CD4-positive, alpha-beta T cell (primary cell): ENCODE measurements at regions not wholly inside any gene's neighbourhood (a gene's known extent, or its start where the extent isn't known, plus 50 kb on each side); places are given as distances from the start of the nearest gene placed in this dataset.

ENCODE experiments used
- ATAC-seq: fragments of 200-7000 bp; cut with Tn5 transposase; one replicate; pipeline ENCODE4 v1.10.0; 2022; ENCODE audit warnings: mild to moderate bottlenecking; ENCODE audit not compliant: poor library complexity
- CTCF ChIA-PET: fragments of 350-600 bp; sonication (Branson Sonifier 250); formaldehyde crosslinking; loops from one replicate; lab custom pipeline; 2021; ENCODE audit warnings: antibody characterized with exemption, inconsistent platforms; lab: Charles Lee
- POLR2A ChIA-PET: fragments of 350-600 bp; sonication (Branson Sonifier 250); formaldehyde crosslinking; loops from one replicate; lab custom pipeline; 2021; ENCODE audit warnings: antibody characterized with exemption, inconsistent platforms; lab: Charles Lee
- DNase-seq, 14 experiments: peaks; one replicate each; pipeline ENCODE4 v3.0.0-alpha.2; 2013 to 2020; ENCODE audit warnings: mixed read lengths in 2 of 14
- H3K27ac ChIP-seq, 2 donors: one replicate each; pipeline versions ENCODE4 v1.5.1 to v1.7.0; 2013; ENCODE audit warnings: low read length in 2 of 2, low read depth in 1 of 2, mild to moderate bottlenecking in 1 of 2
- H3K27me3 ChIP-seq, 2 experiments: 1 replicate in 1 of 2; 2 replicates in 1 of 2; pipeline versions ENCODE4 v1.6.1 to v1.7.0; 2013; ENCODE audit warnings: low read length in 2 of 2, control low read depth in 1 of 2, mild to moderate bottlenecking in 1 of 2, moderate library complexity in 1 of 2; ENCODE audit not compliant: insufficient read depth in 2 of 2, control insufficient read depth in 1 of 2
- H3K36me3 ChIP-seq: one replicate; pipeline ENCODE4 v1.6.1; 2013; ENCODE audit warnings: low read length, control low read depth; ENCODE audit not compliant: insufficient read depth
- H3K4me1 ChIP-seq: one replicate; pipeline ENCODE4 v1.6.1; 2013; ENCODE audit warnings: low read length, control low read depth; ENCODE audit not compliant: insufficient read depth
- H3K4me3 ChIP-seq: one replicate; pipeline ENCODE4 v1.5.1; 2013; ENCODE audit warnings: mild to moderate bottlenecking, low read length, moderate library complexity
- H3K9me3 ChIP-seq, 2 experiments: 1 replicate in 1 of 2; 2 replicates in 1 of 2; pipeline versions ENCODE4 v1.6.1 to v1.7.0; 2013; ENCODE audit warnings: low read length in 2 of 2, mild to moderate bottlenecking in 2 of 2, control low read depth in 1 of 2, moderate library complexity in 1 of 2; ENCODE audit not compliant: control insufficient read depth in 1 of 2, insufficient read depth in 1 of 2
- H3K27ac Mint-ChIP-seq: one replicate; pipeline ENCODE4 v1.8.0; 2020; ENCODE audit warnings: mixed read lengths
- H3K27me3 Mint-ChIP-seq: one replicate; pipeline ENCODE4 v1.8.0; 2021; ENCODE audit warnings: mixed read lengths
- H3K36me3 Mint-ChIP-seq: one replicate; pipeline ENCODE4 v1.8.0; 2021; ENCODE audit warnings: low read depth, mixed read lengths
- H3K4me1 Mint-ChIP-seq: one replicate; pipeline ENCODE4 v1.8.0; 2021; ENCODE audit warnings: low read depth, mixed read lengths
- H3K4me3 Mint-ChIP-seq: one replicate; pipeline ENCODE4 v1.8.0; 2020; ENCODE audit warnings: mild to moderate bottlenecking, mixed read lengths
- H3K9me3 Mint-ChIP-seq: one replicate; pipeline ENCODE4 v1.8.0; 2020; ENCODE audit warnings: mixed read lengths
- CTCF ChIP-seq: fragments of 200-600 bp; IDR thresholded peaks from one replicate; pipeline ENCODE4 v1.8.0; 2022; ENCODE audit warnings: antibody characterized with exemption, mild to moderate bottlenecking
- intact Hi-C, 2 experiments: fragments of 100-400 bp; cut with DNase I in 1 of 2; cut with micrococcal nuclease in 1 of 2; formaldehyde crosslinking; loops; one replicate each; pipeline versions ENCODE4 v1.15.1 to v1.9.0; 2023 to 2025; cut with DNase I, micrococcal nuclease

- Mint-ChIP-seq H3K27me3 (peaks cover 15% of the 10 kb centered on the region), H3K9me3 (no peaks in the 10 kb centered on the region), H3K4me3 (no peak overlapping the region), H3K4me1 (no peaks in the 10 kb centered on the region), H3K36me3 (no peaks in the 10 kb centered on the region), H3K27ac (no peak overlapping the region)
- Histone ChIP-seq H3K36me3 (no peaks in the 10 kb centered on the region), H3K4me1 (no peaks in the 10 kb centered on the region), H3K4me3 (no peak overlapping the region), H3K9me3 (no peaks in the 10 kb centered on the region), H3K27me3 (no peaks in the 10 kb centered on the region), H3K27ac (no peak overlapping the region)
- DNase-seq (no peak), ATAC-seq (no peak)
- TF ChIP-seq CTCF = no peak
- ChIA-PET CTCF (no interaction called here), POLR2A (no interaction called here)
- intact Hi-C loops = no loop called here
Measured at GRCh38 chr20:58039274-58040092, 189.0 kb downstream of the ANKRD60 start.

- intact Hi-C loops = no loop called here
- CTCF ChIA-PET = no interaction called here
- no peak for TF ChIP-seq CTCF
- H3K27me3 Mint-ChIP-seq = peaks cover 22% of the 10 kb centered on the region
- H3K4me3 Mint-ChIP-seq = no peak overlapping the region
- no peak overlapping the region for H3K27ac ChIP-seq
- H3K4me1 Mint-ChIP-seq = no peaks in the 10 kb centered on the region
- no peak overlapping the region for H3K4me3 ChIP-seq
- no peaks in the 10 kb centered on the region for H3K36me3 ChIP-seq
- H3K36me3 Mint-ChIP-seq = no peaks in the 10 kb centered on the region
- H3K27ac Mint-ChIP-seq = no peak overlapping the region
- no peaks in the 10 kb centered on the region for H3K9me3 Mint-ChIP-seq
- DNase-seq = no peak
- no peaks in the 10 kb centered on the region for H3K4me1 ChIP-seq
- ATAC-seq = no peak
- H3K9me3 ChIP-seq = no peaks in the 10 kb centered on the region
- POLR2A ChIA-PET = no interaction called here
- H3K27me3 ChIP-seq = no peaks in the 10 kb centered on the region
Measured at GRCh38 chr20:58038123-58038654, 190.3 kb downstream of the ANKRD60 start.

GRCh38 chr20:58037631-58038030, 190.8 kb downstream of the ANKRD60 start:
- H3K36me3 ChIP-seq = no peaks in the 10 kb centered on the region
- no peak overlapping the region for H3K27ac Mint-ChIP-seq
- H3K36me3 Mint-ChIP-seq = no peaks in the 10 kb centered on the region
- ATAC-seq (no peak), DNase-seq (no peak)
- intact Hi-C loops = no loop called here
- H3K27me3 Mint-ChIP-seq = peaks cover 26% of the 10 kb centered on the region
- no peak overlapping the region for H3K4me3 ChIP-seq
- H3K27me3 ChIP-seq = no peaks in the 10 kb centered on the region
- ChIA-PET CTCF (no interaction called here), POLR2A (no interaction called here)
- H3K9me3 ChIP-seq = no peaks in the 10 kb centered on the region
- H3K4me1 ChIP-seq = no peaks in the 10 kb centered on the region
- no peak overlapping the region for H3K4me3 Mint-ChIP-seq
- no peaks in the 10 kb centered on the region for H3K4me1 Mint-ChIP-seq
- no peak for TF ChIP-seq CTCF
- H3K27ac ChIP-seq = no peak overlapping the region
- no peaks in the 10 kb centered on the region for H3K9me3 Mint-ChIP-seq
